Activated CD8-positive, alpha-beta memory T cell treated with anti-CD3 and anti-CD28 coated beads for 4 hours (primary cell): ENCODE measurements at regions not wholly inside any gene's neighbourhood (a gene's known extent, or its start where the extent isn't known, plus 50 kb on each side); places are given as distances from the start of the nearest gene placed in this dataset.

Experiments used
- DNase-seq, 2 donors: peaks; one replicate each; pipeline ENCODE4 v3.0.0-alpha.2; 2020; ENCODE audit warnings: low read depth in 2 of 2

DNA sequence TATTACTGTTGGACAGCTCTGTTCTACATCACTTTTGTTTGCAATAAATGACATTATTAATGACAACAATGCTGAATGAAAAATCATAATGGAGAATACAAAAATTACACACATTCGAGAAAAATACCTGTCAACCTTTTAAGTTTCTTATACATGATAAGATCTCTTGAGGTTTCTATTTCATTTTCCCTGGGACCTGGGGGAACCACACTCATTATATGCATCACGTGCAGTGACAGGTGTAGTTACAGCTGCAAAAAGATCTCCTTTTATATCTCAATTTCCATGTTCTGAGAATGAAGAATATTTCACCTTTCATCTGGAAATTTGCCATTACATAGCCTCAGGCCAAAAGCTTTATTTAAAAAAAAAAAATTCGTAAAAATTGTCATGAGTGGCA, 1347.0 kb upstream of the AGA start:
- no peak for DNase-seq

DNA sequence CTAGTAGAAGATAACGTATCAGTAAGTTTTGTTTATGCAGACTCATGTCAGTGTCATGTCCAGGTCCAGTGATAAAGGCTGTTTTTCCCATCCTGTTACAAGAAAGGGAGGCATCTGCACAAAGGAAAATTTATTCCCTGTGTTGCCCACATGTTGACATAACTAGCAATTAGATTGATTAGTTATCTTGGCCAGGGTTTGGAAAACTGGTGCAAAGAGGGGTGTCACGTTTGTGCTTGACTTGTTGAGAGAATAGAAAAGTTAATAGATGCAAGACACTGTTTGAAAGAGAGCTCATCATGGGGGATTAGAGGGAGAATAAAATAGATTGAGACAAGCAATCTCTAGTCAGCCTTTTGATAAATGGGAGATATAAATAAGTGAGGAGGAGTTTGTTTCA, 1357.0 kb upstream of the AGA start:
- no peak for DNase-seq

DNA sequence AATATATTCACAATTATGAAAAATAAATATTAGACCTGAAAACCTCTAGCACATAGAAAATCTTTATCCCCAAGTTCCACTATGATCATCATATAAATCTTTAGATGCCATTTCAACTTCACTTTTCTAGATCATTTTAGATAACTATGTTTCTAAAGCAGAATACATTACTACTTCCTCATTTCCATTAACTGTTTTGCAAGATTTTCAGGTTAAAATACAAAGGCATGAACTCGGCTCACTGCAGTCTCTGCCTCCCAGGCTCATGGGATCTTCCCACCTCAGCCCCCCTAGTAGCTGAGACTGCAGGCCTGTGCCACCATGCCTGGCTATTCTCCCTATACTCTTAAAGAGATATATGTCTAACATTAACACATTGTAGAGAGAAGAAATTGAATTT, 1365.9 kb upstream of the AGA start:
- DNase-seq = no peak

DNA sequence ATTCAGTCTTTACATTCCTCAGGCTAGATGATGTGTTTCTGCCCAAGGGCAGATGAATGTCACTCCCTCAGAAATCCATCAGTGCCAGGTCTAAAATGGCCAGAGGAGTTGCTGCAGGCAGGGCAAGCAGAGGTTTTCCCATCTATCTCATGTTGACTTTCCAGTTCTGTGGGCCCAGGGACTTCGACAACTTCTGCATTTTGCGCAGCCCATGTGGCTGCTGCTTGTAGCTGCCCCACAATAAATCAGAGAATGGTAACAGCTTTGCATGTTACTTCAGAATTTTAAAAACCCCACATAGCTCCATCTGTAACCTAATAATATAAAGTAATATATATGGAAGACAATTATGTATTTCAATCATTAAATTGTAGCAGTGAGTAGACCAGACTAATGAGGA, 1367.7 kb upstream of the AGA start:
- no peak for DNase-seq

DNA sequence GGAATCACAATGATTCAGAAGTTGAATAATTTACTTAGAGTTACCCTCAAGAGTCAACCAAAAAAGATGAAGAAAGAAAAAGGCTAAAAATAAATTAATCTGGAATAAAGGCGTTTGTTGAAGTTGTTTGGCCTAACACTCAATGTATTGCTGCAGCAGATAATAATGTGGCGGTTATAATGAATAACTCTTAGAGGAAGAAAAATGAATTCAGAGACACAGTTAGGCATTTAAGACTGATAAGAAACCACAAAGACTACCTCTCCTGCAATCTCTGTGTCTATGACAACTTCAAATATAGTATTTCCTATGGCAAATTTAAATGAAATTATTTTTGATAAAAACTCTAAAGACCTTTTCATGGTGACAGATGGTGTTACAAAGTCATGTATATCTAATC, 1369.1 kb upstream of the AGA start:
- DNase-seq = no peak

DNA sequence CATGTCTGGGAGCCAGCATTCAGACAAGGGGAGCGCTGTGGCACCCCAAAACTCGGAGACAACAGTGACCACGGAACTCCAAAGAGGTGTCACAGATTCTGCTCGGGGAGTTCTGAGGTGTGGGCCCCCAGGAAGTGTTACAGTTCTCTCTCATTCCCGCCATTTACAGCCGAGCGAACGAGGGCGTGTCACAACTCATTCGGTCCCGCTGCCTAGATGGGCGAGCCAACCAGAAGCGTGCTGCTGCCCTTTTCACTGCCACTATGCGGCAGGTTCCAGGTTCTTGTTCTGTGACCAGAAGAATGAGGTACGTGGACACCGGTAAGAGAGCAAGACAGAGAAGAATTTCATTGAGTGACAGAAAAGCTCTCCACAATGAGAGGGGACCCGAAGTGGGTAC, 1370.6 kb upstream of the AGA start:
- no peak for DNase-seq

DNA sequence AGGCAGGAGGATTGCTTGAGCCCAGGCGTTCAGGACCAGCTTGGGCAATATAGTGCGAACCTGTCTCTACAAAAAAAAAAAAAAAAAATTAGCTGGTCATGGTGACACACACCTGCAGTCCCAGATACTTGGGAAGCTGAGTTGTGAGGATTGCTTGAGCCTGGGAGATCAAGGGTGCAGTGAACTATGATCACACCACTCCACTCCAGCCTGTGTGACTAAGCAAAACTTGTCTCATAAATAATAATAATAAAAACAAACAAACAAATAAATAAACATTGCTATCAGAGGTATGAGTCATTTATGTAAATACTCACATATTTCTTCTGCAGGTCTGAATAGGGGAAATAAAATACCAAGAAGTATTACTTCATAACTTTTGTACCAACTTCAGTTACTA, 1372.7 kb upstream of the AGA start:
- DNase-seq = no peak

DNA sequence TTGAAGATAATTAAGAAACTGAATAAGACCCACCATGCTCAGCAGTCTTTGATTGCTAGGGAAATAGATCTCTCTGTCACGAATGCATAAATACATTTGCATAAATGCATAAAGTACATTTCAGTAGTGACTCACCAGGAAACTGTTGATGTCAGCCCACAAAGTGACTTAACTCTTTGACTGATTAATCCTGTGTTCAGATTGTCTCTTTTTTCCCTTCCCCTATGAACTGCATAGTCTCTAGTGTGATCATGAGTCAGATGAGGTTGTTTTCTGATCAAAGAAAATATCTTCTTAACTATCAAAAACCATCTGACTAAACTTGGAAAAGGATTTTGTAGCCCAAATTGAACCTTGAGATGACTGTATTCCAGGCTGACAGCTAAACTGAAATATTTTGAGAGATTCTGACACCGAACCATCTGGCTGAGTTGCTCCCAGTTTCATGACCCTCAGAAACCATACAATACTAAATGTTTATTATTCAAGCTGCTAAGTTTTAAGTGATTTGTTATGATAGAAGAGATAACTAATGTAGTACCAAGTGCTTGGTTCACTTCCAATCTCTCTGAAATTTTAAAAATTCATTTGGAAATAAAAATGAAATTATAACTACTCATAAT, 1381.5 kb upstream of the AGA start:
- DNase-seq = no peak

DNA sequence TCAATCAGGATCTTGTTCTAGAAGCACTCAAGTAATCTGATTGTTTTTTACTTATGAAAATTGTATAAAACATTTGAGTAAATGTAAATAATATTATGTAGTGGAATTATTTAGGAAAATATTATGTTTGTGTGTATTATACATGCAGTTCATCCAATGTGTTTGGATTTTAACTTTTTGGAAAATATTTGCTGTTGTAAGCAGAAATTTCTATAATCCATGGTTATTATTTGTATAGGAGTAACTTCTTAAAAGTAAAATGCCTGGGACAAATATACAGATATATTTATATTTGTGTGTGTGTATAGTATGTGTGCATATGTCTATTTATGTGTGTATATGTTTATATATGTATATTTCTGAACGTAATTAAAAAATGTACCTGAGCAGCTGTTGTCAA, 1394.6 kb upstream of the AGA start:
- DNase-seq = no peak

DNA sequence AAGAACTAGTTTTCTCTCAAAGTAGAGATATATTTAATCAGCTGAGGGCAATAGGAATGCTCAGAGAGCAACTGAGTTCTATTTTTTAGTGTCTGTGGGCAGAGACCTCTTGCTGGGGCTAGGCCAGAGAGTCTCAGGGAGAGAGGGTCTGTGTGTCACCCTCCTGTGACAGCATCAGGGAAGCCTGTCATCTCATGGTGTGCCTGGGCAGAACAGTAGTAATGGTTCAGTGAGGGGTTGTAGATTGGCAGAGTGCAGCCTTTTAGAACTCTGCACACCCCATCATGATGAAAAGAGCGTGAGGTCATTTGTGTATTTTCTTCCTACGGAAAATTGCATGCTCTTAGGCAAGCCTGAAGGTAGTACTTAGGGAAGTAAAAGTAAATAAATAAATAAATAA, 1396.5 kb upstream of the AGA start:
- no peak for DNase-seq

DNA sequence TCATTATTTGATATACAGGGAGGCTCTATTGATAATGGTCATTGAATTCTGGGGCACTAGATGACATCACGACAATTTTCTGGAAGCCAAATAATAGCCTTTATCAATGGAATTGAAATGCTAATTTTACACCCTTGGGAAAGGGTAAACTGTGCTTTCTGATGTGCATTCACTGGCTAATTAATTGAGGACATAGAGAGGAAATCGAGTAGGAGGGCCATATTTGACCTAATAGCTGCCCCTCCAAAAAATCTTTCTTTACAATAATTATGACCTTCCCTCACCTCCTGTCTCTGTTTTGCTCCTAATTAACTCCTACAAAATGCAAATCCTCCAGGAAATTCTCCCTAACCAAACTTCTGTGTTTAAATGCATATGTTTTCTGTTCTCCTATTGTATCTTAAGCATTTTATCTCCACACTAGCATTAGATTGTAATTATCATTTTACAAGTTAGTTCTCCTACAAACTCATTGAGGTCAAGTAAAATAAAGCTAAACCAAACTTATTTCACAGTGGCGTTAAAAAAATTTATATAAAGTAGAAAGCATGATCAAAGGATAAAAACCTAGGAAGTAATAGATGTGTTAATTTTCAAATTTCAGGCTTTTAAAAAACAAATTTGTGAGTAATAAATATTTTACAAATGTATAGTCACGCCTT, 1414.0 kb upstream of the AGA start:
- no peak for DNase-seq

DNA sequence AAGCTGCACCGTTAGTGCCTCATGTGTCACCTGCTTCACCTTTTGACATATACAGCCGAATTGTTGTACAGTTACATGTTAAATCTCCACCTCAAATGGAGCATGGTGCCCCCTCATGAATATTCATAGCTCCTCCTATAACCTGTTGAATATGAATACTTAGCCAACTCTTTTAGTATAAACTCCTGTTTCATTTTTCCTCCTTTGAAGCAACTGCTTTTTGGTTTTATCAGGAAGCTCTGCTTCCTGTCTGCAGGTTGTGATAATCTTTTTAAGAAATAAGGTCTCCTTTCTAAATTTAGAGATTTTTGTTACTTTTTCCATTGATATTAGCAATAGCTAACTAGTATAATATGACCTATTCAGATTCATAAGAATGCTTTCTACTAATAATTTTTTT, 1429.2 kb upstream of the AGA start:
- DNase-seq = no peak

DNA sequence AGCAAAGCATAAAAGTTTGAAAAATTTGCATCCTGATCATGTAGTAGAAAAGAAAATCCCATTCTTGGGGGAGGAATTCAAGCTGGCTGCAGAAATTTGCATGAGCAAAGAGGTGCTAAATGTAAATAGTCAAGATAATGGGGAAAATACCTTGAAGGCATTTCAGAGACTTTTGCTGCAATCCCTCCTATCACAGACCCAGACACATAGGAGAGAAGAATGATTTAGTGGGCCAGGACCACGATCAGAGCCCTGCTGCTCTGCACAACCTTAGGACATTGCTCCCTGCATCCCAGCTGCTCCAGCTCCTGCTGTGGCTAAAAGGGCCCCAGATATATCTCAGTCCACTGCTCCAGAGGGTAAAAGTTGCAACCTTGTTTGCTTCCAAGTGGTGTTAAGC, 1439.7 kb upstream of the AGA start:
- DNase-seq = no peak

DNA sequence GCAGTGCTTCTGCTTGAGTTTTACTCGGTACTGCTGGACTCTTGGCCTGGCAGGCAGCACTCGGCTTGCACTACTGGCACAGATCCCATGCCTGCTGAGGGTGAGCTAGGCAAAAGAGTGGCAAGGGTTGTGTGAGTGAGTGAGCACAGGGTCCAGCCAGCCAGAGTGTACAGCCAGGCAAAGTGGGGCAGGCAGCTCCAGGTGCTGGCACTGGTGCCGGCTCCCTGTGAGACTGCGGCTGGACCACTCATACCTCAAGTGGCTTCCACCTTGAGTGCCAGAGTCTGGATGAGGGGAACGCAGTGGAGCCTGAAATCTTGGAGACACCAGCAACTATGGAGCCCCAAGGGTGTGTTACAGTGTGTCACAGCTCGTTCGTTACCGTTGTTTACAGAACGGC, 1451.9 kb upstream of the AGA start:
- DNase-seq = no peak

DNA sequence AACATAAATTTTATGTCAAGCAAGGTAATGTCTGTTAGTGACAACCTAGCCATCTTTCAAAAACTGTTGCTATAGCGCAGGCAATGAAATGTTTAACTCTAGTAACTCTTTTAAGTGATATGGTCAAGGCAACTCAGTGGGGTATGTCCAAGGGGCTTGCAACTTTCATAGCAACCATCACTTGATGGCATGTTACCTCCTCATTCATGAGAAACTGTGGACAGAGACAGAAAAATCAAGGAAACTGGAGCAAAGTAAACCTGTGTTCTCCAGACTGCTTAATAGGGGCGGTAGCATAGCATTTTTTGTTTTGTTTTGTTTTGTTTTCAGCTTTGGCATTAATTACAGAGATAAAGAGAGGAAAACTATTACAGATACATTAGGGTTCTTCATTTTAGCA, 1456.8 kb upstream of the AGA start:
- DNase-seq = no peak

DNA sequence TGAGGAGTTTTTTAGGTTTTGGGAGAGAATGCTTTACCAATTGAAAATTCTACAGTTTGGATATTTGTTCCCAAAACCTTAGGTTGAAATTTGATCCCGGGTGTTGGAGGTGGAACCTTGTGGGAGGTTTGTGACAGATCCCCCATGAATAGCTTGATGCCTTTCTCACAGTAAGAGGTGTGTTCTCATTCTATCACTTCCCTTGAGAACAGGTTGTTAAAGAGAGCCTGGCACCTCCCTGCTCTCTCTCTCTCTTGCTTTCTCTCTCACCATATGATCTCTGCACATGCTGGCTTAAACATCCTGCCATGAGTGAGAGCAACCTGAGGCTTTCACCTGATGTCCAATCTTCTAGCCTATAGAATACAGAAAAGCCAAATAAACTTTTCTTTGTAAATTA, 1475.5 kb upstream of the AGA start:
- no peak for DNase-seq

DNA sequence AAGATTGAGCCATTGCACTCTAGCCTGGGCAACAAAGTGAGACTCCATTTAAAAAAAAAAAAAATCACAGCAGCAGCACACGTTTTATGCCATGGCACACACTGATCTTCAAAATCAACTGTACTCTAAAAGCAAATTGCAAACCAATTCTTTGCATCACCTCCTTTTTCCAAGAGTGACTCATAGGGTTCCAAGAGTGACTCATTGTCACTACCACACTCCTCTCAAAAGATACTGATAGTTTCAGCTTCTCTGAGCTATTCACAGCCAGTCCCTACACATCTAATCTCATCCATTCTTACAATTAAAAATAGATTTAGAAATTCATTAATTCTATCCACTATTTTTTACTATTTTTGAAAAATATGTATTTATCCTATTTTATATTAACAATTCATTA, 1494.9 kb upstream of the AGA start:
- no peak for DNase-seq

DNA sequence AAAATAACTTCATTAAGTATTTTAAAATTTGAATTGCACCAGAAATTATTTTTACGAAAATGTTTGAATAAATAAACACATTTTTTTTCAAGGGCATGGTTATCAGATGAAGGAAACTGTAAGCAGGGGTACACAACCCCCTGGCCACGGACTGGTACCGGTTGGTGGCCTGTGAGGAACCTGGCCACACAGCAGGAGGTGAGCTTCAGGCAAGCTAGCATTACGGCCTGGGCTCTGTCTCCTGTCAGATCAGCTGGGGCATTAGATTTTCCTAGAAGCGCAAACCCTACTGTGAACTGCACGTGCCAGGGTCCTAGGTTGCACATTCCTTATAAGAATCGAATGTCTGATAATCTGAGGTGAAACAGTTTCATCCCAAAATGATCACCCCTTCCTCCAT, 1499.7 kb upstream of the AGA start:
- no peak for DNase-seq

DNA sequence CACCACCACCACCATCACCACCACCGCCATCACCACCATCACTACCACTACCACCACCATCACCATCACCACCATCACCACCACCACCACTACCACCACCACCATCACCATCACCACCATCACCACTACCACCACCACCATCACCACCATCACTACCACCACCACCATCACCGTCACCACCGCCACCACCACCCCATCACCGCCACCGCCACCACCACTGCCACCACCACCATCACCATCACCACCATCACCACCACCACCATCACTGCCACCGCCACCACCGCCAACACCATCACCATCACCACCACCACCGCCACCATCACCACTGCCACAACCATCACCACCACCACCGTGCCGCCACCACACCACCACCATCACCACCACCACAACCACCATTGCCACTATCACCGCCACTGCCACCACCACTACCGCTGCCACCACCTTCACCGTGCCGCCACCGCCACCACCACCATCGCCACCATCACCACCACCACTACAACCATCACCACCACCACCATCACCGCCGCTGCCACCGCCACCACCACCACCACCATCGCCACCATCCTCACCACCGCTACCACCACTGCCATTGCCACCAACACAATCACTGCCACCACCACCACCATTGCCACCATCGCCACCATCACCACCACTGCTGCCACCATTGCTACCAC, 1511.3 kb upstream of the AGA start:
- no peak for DNase-seq

DNA sequence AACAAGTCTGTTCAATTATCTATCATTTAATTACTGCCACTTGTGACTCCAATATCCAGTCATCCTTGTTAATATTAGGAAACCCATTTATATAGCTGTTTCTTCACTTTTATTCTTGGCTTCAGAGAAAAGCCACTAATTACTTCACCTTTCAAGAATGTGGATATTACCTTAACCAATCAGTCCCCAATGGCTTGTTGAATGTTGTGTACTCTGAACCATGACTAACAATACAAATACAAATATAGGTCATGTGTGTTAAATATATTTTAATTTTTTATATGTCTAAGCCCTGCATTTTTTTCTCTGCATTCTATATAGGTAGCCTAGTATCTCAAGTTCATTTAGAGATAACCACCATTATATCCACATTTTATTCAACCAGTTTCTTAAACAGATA, 1513.4 kb upstream of the AGA start:
- DNase-seq = no peak

DNA sequence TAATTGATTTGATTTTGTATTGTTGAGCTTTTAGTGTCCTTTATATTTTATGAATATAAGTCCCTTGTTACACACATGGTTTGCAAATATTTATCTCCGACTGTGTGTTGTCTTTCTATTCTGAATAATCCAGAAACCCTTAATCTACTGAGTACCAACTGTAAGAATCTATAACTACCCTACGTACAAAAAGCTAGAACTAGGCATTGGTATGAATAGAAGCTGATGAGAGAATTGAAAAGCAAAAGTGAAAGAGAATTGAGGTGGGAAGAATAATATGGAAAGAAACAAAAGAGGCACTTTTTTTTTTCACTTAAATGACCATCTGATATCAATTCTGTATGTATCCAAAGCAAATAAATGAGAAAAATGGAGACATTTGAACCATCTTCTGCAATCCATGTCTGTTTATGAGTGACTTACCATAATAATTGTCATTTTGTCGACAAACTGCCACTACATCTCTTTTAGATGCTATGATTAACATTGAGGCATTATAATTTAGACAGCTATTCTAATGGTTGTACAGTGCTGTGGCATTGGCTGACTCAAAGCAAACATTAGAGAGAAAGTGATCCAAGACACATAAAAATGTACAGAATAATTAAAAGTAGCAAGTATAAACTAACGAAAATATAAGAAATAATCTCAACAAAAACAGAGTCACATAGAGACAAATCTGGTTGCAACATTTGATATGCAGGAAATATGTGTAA, 1516.6 kb upstream of the AGA start:
- DNase-seq = no peak

DNA sequence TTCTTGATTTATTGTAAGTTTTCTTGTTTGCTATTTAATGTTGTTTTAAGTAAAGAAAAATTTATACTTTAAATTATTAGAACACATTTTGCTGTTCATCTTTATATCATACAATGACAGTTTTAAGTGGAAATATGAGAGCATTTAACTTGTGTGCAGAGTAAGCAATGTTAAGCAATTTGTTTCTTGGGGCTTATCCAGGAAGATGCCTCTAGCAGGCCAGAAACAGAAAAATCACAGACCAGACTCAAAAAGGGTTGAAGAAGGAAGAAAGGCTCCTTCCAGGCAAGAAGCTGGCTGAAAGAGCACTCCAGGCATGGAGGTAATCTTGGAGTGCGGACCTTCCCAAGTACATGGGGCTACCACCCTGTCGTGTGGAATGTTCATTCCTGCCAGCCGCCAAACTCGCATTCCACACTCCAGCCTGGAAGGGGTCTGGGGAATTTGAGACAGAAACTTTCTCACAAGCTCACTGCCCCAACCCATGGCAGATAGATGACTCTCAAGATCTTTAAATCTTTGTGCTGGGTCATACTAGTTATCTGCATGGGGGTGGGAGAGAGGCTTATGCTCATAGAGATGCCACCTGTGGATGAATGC, 1521.3 kb upstream of the AGA start:
- no peak for DNase-seq

DNA sequence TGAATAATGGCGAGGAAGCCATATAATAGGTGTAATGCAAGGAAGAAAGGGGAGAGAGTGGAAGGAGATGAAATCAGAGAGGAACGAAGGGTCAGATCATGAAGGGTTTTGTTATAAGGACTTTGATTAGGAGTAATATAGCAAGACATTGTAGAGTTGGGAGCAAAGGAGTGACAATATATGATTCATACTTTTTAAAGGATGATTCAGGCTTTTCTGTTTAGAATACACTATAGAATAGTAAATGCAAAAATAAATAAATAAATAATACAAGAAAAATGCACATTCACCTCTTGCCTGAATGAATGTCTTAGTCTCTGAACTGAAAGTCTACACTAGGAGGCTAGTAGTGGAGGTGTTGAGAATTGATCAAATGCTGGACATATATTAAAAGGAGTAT, 1524.4 kb upstream of the AGA start:
- no peak for DNase-seq
